K562 (cell line): ENCODE measurements at regions not wholly inside any gene's neighbourhood (a gene's known extent, or its start where the extent isn't known, plus 50 kb on each side); places are given as distances from the start of the nearest gene placed in this dataset.

Experiments
- ATAC-seq: fragments of 200-7000 bp; cut with Tn5 transposase; 3 replicates; pipeline ENCODE4 v1.9.1; 2020; ENCODE audit warnings: moderate library complexity
- BruUV-seq: library from RNA; stranded (reverse); fragments of 400-500 nt; replicated peaks from 2 replicates; lab custom pipeline; 2021; lab: Mats Ljungman, UMichigan
- CTCF ChIA-PET: fragments of 300-600 bp; formaldehyde crosslinking; extraction: SDS; loops from one replicate; lab custom pipeline; 2021; ENCODE audit warnings: low intra/inter-chr PET ratio; lab: Yijun Ruan, JAX
- POLR2A ChIA-PET: fragments of 300-600, 350-650 bp; sonication (Branson Sonifier 250); formaldehyde crosslinking; extraction: SDS; loops from one replicate; lab custom pipeline; 2021; ENCODE audit warnings: antibody characterized with exemption, inconsistent platforms; lab: Yijun Ruan, JAX
- DNase-seq, 4 experiments: peaks; one replicate each; pipeline versions ENCODE4 v3.0.0 to v3.0.0-alpha.2; 2011 to 2018; ENCODE audit warnings: low spot score in 3 of 4, mixed read lengths in 3 of 4; ENCODE audit errors: extremely low read depth in 1 of 4
- FAIRE-seq: peaks from 2 replicates; lab custom pipeline; 2011; peaks lifted over from hg19 to GRCh38; lab: Jason Lieb, UNC
- H2AFZ ChIP-seq: 2 replicates; pipeline ENCODE4 v1.6.0; 2011; ENCODE audit warnings: low read depth, low read length, control low read depth, inconsistent platforms
- H3K27ac ChIP-seq: fragments of 200-600 bp; 3 replicates; pipeline ENCODE4 v1.8.0; 2011; ENCODE audit warnings: low read depth, mild to moderate bottlenecking, control low read depth, inconsistent platforms, low read length, moderate library complexity, mixed read lengths; ENCODE audit errors: extremely low read depth
- H3K27me3 ChIP-seq, 2 experiments: fragments of 300-600 bp in 1 of 2; 2 replicates in 1 of 2; 3 replicates in 1 of 2; pipeline versions ENCODE4 v1.6.0 to v1.8.0; 2011; ENCODE audit warnings: inconsistent platforms in 2 of 2, low read length in 2 of 2, mild to moderate bottlenecking in 1 of 2, mixed read lengths in 1 of 2, moderate library complexity in 1 of 2; ENCODE audit not compliant: control insufficient read depth in 2 of 2, insufficient read depth in 2 of 2
- H3K36me3 ChIP-seq: fragments of 300-600 bp; 3 replicates; pipeline ENCODE4 v1.8.0; 2011; ENCODE audit warnings: mild to moderate bottlenecking, low read length, inconsistent platforms; ENCODE audit not compliant: control insufficient read depth, insufficient read depth
- H3K4me1 ChIP-seq, 2 experiments: fragments of 200-600 bp in 1 of 2; replicated peaks in 1 of 2; 2 replicates in 1 of 2; 3 replicates in 1 of 2; pipeline versions ENCODE4 v1.5.1 to v1.8.0; 2011; ENCODE audit warnings: inconsistent platforms in 2 of 2, low read length in 2 of 2, mild to moderate bottlenecking in 1 of 2, mixed read lengths in 1 of 2, moderate library complexity in 1 of 2; ENCODE audit not compliant: control insufficient read depth in 2 of 2, insufficient read depth in 2 of 2
- H3K4me2 ChIP-seq: 2 replicates; pipeline ENCODE4 v1.6.1; 2011; ENCODE audit warnings: low read length, control low read depth, inconsistent platforms, mixed read lengths; ENCODE audit not compliant: insufficient read depth
- H3K4me3 ChIP-seq: fragments of 200-600 bp; sonication (generic), shearing (Covaris generic); 2 replicates; pipeline ENCODE4 v1.5.1; 2016; ENCODE audit warnings: control low read depth, inconsistent platforms
- H3K79me2 ChIP-seq: fragments of 200-600 bp; 3 replicates; pipeline ENCODE4 v1.8.0; 2011; ENCODE audit warnings: low read length, inconsistent platforms; ENCODE audit not compliant: control insufficient read depth, insufficient read depth
- H3K9ac ChIP-seq, 2 experiments: 2 replicates each; pipeline versions ENCODE4 v1.6.0 to v1.6.1; 2011; ENCODE audit warnings: low read depth in 2 of 2, low read length in 2 of 2, control low read depth in 1 of 2, inconsistent platforms in 1 of 2, mild to moderate bottlenecking in 1 of 2, mixed read lengths in 1 of 2; ENCODE audit not compliant: insufficient read depth in 1 of 2
- H3K9me1 ChIP-seq: one replicate; pipeline ENCODE4 v1.6.0; 2011; ENCODE audit warnings: inconsistent platforms, mild to moderate bottlenecking, low read length, moderate library complexity; ENCODE audit not compliant: control insufficient read depth, insufficient read depth
- H3K9me3 ChIP-seq: replicated peaks from 2 replicates; pipeline ENCODE4 v1.5.1; 2011; ENCODE audit warnings: low read depth, low read length, inconsistent platforms; ENCODE audit not compliant: control insufficient read depth, insufficient read depth
- H4K20me1 ChIP-seq: replicated peaks from 2 replicates; pipeline ENCODE4 v1.6.1; 2011; ENCODE audit warnings: low read length, inconsistent platforms, mixed read lengths; ENCODE audit not compliant: control insufficient read depth, insufficient read depth
- CHD7 ChIP-seq: fragments of 200-600 bp; sonication (generic); IDR thresholded peaks from one replicate; pipeline ENCODE4 v1.6.1; 2012; ENCODE audit warnings: mild to moderate bottlenecking, low read depth, low read length, inconsistent platforms
- E4F1 ChIP-seq: fragments of 250-450 bp; sonication (Bioruptor Pico); IDR thresholded peaks from 2 replicates; pipeline ENCODE4 v1.5.0; 2021; ENCODE audit warnings: mild to moderate bottlenecking, borderline replicate concordance
- GTF2F1 ChIP-seq: IDR thresholded peaks from 2 replicates; pipeline ENCODE4 v1.6.1; 2011; ENCODE audit warnings: low read depth, low read length, improper control_type of control experiment
- IRF1 ChIP-seq: sonication (generic); formaldehyde crosslinking; IDR thresholded peaks from 2 replicates; pipeline ENCODE4 v1.8.0; 2022; ENCODE audit warnings: missing genetic modification reagents, mild to moderate bottlenecking, borderline replicate concordance
- WGBS: fragments of 100-300 bp; shearing (Covaris generic); methylation state at CpG from one replicate; pipeline ENCODE4 v1.1.6; 2016; ENCODE audit warnings: low coverage, mixed read lengths; ENCODE audit not compliant: insufficient coverage; ENCODE audit errors: missing lambda C conversion rate; 5-methylcytosine and 5-hydroxymethylcytosine counted together
- in situ Hi-C: fragments of 300-500 bp; cut with MboI; formaldehyde crosslinking; loops from 4 replicates; pipeline ENCODE4 v1.15.0; 2018; ENCODE audit warnings: inconsistent platforms, mixed read lengths
- intact Hi-C: fragments of 100-400 bp; cut with micrococcal nuclease; formaldehyde crosslinking; loops from 2 replicates; pipeline ENCODE4 v1.14.2; 2022

- Histone ChIP-seq H3K36me3 (no peaks in the 10 kb centered on the region), H2AFZ (no peak overlapping the region), H4K20me1 (no peaks in the 10 kb centered on the region), H3K27ac (no peak overlapping the region), H3K9ac (no peak overlapping the region), H3K4me1 (no peaks in the 10 kb centered on the region), H3K9me3 (no peaks in the 10 kb centered on the region; the same call in 1 of the 2 replicates), H3K4me3 (no peak overlapping the region), H3K79me2 (no peaks in the 10 kb centered on the region), H3K4me2 (no peak overlapping the region), H3K27me3 (no peaks in the 10 kb centered on the region), H3K9me1 (no peaks in the 10 kb centered on the region)
- FAIRE-seq (no peak), ATAC-seq (no peak), DNase-seq (no peak)
- CTCF ChIA-PET, result no interaction called here
- 0% methylated on average over 4 of the region's 4 CpGs for WGBS
- no peak for TF ChIP-seq CHD7
- TF ChIP-seq E4F1 (CRISPR knock-in tag), result no peak
- TF ChIP-seq IRF1 (CRISPR knock-in tag), result no peak
- no peak for TF ChIP-seq GTF2F1
- POLR2A ChIA-PET, result no interaction called here
- intact Hi-C loops, result no loop called here
- in situ Hi-C loops, result no loop called here
- BruUV-seq, result no TSS peak
Measured at GRCh38 chr5:13189532-13189931, 755.0 kb downstream of the DNAH5 start.
